ENCODE measurements at regions not wholly inside any gene's neighbourhood (a gene's known extent, or its start where the extent isn't known, plus 50 kb on each side); places are given as distances from the start of the nearest gene placed in this dataset.

DNA sequence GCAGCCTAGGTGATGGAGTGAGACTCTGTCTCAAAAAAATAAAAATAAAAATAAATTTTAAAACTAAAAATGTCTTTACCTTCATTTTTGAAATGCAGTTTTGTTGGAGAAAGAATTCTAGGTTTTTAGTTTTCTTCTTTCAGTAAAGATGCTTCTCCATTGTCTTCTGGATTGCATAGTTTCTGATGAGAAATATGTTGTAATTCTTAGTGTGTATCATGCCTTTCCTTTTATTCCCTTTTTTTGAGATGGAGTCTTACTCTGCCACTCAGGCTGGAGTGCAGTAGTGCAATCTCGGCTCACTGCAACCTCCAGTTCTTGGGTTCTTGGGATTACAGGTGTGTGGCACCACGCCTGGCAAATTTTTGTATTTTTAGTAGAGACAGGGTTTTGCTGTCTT, 130.0 kb upstream of the FBXO11 start:
- H3K4me1 ChIP-seq (ENCODE audit: insufficient read depth) = no peaks in the 10 kb centered on the region
- no peaks in the 10 kb centered on the region for H3K9me2 ChIP-seq (ENCODE audit: insufficient read depth)
- no peaks in the 10 kb centered on the region for H3K36me3 ChIP-seq (ENCODE audit: low read depth)
- no peak overlapping the region for H3K27ac ChIP-seq
- no peak overlapping the region for H3K4me3 ChIP-seq
- H3F3A ChIP-seq (ENCODE audit: insufficient read depth) = no peaks in the 10 kb centered on the region
- no peaks in the 10 kb centered on the region for H3K27me3 ChIP-seq (replicated peaks; ENCODE audit: insufficient read depth)
- in situ Hi-C loops (cut with MboI) = no loop called here
- H2AFZ ChIP-seq = no peak overlapping the region
- H3K9me3 ChIP-seq (ENCODE audit: low read depth) = no peaks in the 10 kb centered on the region
- no peak overlapping the region for H3K9ac ChIP-seq
- H3K79me2 ChIP-seq (ENCODE audit: insufficient read depth) = no peaks in the 10 kb centered on the region
- no peak for DNase-seq
- WGBS, 2 experiments (ENCODE audit: low coverage in 1 of 2, low lambda C conversion rate in 2 of 2, missing lambda C conversion rate in 2 of 2) = 56 to 63% methylated on average over 2 of the region's 2 CpGs
- H3K4me2 ChIP-seq (ENCODE audit: unreplicated experiment) = no peak overlapping the region
- no peaks in the 10 kb centered on the region; the same call in 1 of the 2 replicates for H4K20me1 ChIP-seq (ENCODE audit: insufficient read depth)
- TF ChIP-seq EZH2phosphoT487 (IDR thresholded peaks at IDR 0.05; ENCODE audit: insufficient read depth, low read depth) = no peak
- no peak for TF ChIP-seq EZH2 (IDR thresholded peaks at IDR 0.05; ENCODE audit: insufficient read depth, poor library complexity, severe bottlenecking)

- Histone ChIP-seq H3K79me2 (ENCODE audit: insufficient read depth) (no peaks in the 10 kb centered on the region), H3K4me3 (no peak overlapping the region), H3F3A (ENCODE audit: insufficient read depth) (no peaks in the 10 kb centered on the region), H3K27ac (no peak overlapping the region), H3K9ac (no peak overlapping the region), H3K9me3 (ENCODE audit: low read depth) (no peaks in the 10 kb centered on the region), H3K9me2 (ENCODE audit: insufficient read depth) (no peaks in the 10 kb centered on the region), H3K27me3 (replicated peaks; ENCODE audit: insufficient read depth) (no peaks in the 10 kb centered on the region), H3K4me1 (ENCODE audit: insufficient read depth) (no peaks in the 10 kb centered on the region), H3K4me2 (ENCODE audit: unreplicated experiment) (no peak overlapping the region), H4K20me1 (ENCODE audit: insufficient read depth) (no peaks in the 10 kb centered on the region; the same call in 1 of the 2 replicates), H2AFZ (no peak overlapping the region), H3K36me3 (ENCODE audit: low read depth) (no peaks in the 10 kb centered on the region)
- no peak for TF ChIP-seq EZH2 (IDR thresholded peaks at IDR 0.05; ENCODE audit: insufficient read depth, poor library complexity, severe bottlenecking)
- TF ChIP-seq EZH2phosphoT487 (IDR thresholded peaks at IDR 0.05; ENCODE audit: insufficient read depth, low read depth) = no peak
- DNase-seq = no peak
- WGBS, 2 experiments (ENCODE audit: low coverage in 1 of 2, low lambda C conversion rate in 2 of 2, missing lambda C conversion rate in 2 of 2) = 62 to 69% methylated on average over 3 of the region's 3 CpGs
- in situ Hi-C loops (cut with MboI) = no loop called here
Observed at GRCh38 chr2:48039209-48039990, 133.1 kb upstream of the FBXO11 start.

DNA sequence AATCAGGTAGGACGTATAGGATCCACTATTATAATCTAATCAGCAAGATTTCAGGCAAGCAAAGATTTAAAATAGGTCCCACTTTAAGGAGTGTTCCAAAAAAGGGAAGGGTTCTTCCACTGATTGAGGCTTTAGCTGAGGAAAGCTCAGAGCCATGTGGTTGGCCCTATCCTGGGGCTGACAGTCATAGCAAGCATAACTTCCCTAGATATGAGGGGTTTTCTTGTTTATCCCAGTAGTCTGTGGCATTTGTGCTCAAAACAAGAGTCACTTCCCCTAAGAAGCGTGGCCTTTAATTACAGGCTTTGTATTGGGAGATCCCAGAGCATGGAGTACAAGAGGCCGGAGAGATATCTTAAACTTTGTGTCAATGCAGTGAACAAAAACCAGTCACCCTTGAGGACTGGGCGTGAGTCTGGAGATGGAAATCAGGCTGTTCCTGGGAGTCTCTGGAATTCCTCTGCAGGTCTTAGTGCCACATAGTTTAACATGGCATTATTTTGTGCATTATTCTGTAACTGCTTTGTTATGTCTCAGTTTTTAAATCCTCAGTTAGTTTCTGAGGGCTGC, 136.9 kb upstream of the FBXO11 start:
- Histone ChIP-seq H3F3A (ENCODE audit: insufficient read depth) (no peaks in the 10 kb centered on the region), H2AFZ (no peak overlapping the region), H3K79me2 (ENCODE audit: insufficient read depth) (no peaks in the 10 kb centered on the region), H3K9me2 (ENCODE audit: insufficient read depth) (no peaks in the 10 kb centered on the region), H3K4me1 (ENCODE audit: insufficient read depth) (no peaks in the 10 kb centered on the region), H4K20me1 (ENCODE audit: insufficient read depth) (no peaks in the 10 kb centered on the region; the same call in 1 of the 2 replicates), H3K9ac (no peak overlapping the region), H3K4me3 (no peak overlapping the region), H3K9me3 (ENCODE audit: low read depth) (no peaks in the 10 kb centered on the region), H3K36me3 (ENCODE audit: low read depth) (no peaks in the 10 kb centered on the region), H3K27ac (no peak overlapping the region), H3K27me3 (replicated peaks; ENCODE audit: insufficient read depth) (no peaks in the 10 kb centered on the region), H3K4me2 (ENCODE audit: unreplicated experiment) (no peak overlapping the region)
- TF ChIP-seq EZH2 (IDR thresholded peaks at IDR 0.05; ENCODE audit: insufficient read depth, poor library complexity, severe bottlenecking) (no peak), EZH2phosphoT487 (IDR thresholded peaks at IDR 0.05; ENCODE audit: insufficient read depth, low read depth) (no peak)
- in situ Hi-C loops (cut with MboI) = no loop called here
- no peak for DNase-seq
- WGBS, 2 experiments (ENCODE audit: low coverage in 1 of 2, low lambda C conversion rate in 2 of 2, missing lambda C conversion rate in 2 of 2) = 44 to 51% methylated on average over 4 of the region's 4 CpGs

GRCh38 chr2:48043746-48044145, 137.4 kb upstream of the FBXO11 start:
- Histone ChIP-seq H3K36me3 (ENCODE audit: low read depth) (no peaks in the 10 kb centered on the region), H3F3A (ENCODE audit: insufficient read depth) (no peaks in the 10 kb centered on the region), H3K4me1 (ENCODE audit: insufficient read depth) (no peaks in the 10 kb centered on the region), H3K4me2 (ENCODE audit: unreplicated experiment) (no peak overlapping the region), H2AFZ (no peak overlapping the region), H3K79me2 (ENCODE audit: insufficient read depth) (no peaks in the 10 kb centered on the region), H3K9me3 (ENCODE audit: low read depth) (no peaks in the 10 kb centered on the region), H3K4me3 (no peak overlapping the region), H4K20me1 (ENCODE audit: insufficient read depth) (no peaks in the 10 kb centered on the region; the same call in 1 of the 2 replicates), H3K27ac (no peak overlapping the region), H3K9me2 (ENCODE audit: insufficient read depth) (no peaks in the 10 kb centered on the region), H3K27me3 (replicated peaks; ENCODE audit: insufficient read depth) (no peaks in the 10 kb centered on the region), H3K9ac (no peak overlapping the region)
- peak; percentile 1 for DNase-seq
- in situ Hi-C loops (cut with MboI) = no loop called here
- TF ChIP-seq EZH2phosphoT487 (IDR thresholded peaks at IDR 0.05; ENCODE audit: insufficient read depth, low read depth) = no peak
- TF ChIP-seq EZH2 (IDR thresholded peaks at IDR 0.05; ENCODE audit: insufficient read depth, poor library complexity, severe bottlenecking) = no peak
- WGBS, 2 experiments (ENCODE audit: low coverage in 1 of 2, low lambda C conversion rate in 2 of 2, missing lambda C conversion rate in 2 of 2) = 34 to 52% methylated on average over 3 of the region's 3 CpGs

Data from GM23248 (cell line).